Testis (tissue), 2 donors: ENCODE measurements at regions not wholly inside any gene's neighbourhood (a gene's known extent, or its start where the extent isn't known, plus 50 kb on each side); places are given as distances from the start of the nearest gene placed in this dataset.

Source experiments
- POLR2A ChIP-seq: fragments of 450-650 bp; IDR thresholded peaks from one replicate; pipeline ENCODE4 v1.6.1; 2017; ENCODE audit warnings: antibody characterized with exemption, mild to moderate bottlenecking, moderate library complexity
- TF ChIP-seq, protein P1 (sequence below), 3 experiments: fragments of 450-650 bp in 2 of 3; fragments of 200-600 bp in 1 of 3; sonication (generic) in 1 of 3; IDR thresholded peaks; one replicate each; pipeline ENCODE4 v1.5.1; 2016 to 2019; ENCODE audit warnings: antibody characterized with exemption in 3 of 3, mild to moderate bottlenecking in 2 of 3, moderate library complexity in 1 of 3

DNA sequence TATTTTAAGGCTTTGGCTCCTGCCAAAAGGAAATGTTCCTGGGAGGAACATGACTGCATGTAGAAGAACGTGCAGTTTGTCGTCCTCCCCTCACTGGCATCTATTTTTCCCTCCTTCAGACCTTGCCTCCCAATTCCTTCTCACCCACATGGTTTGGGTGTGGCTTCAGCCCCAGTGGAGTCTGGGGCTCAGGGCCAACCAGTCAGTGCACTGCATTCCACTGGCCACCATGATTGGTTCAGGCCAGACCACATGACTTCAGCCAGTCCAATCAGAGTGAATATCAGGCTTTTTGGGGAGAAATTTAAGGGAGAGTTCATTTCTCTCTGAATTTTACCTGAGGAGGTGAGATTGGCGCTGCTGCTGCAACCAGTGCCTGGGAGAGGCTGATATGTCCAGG is 171.6 kb downstream of the ZIC5 start:
- TF ChIP-seq, protein P1, sequence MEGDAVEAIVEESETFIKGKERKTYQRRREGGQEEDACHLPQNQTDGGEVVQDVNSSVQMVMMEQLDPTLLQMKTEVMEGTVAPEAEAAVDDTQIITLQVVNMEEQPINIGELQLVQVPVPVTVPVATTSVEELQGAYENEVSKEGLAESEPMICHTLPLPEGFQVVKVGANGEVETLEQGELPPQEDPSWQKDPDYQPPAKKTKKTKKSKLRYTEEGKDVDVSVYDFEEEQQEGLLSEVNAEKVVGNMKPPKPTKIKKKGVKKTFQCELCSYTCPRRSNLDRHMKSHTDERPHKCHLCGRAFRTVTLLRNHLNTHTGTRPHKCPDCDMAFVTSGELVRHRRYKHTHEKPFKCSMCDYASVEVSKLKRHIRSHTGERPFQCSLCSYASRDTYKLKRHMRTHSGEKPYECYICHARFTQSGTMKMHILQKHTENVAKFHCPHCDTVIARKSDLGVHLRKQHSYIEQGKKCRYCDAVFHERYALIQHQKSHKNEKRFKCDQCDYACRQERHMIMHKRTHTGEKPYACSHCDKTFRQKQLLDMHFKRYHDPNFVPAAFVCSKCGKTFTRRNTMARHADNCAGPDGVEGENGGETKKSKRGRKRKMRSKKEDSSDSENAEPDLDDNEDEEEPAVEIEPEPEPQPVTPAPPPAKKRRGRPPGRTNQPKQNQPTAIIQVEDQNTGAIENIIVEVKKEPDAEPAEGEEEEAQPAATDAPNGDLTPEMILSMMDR (IDR thresholded peaks at IDR 0.05) = no peak
- no peak for TF ChIP-seq POLR2A
